ENCODE measurements at regions not wholly inside any gene's neighbourhood (a gene's known extent, or its start where the extent isn't known, plus 50 kb on each side); places are given as distances from the start of the nearest gene placed in this dataset.

DNA sequence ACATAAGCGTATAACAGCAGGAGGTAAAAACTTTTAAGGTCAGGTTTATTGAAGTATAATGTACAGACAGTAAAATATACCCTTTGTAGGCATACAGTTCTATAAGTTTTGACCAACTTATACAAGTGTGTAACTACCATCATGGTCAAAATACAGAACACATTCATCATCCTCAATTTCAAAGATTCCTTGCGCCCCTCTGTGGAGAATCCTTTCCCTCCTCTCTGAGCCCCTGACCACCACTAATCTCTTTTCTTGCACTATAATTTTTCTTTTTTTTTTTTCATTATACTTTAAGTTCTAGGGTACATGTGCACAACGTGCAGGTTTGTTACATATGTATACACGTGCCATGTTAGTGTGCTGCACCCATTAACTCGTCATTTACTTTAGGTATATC lies 58.1 kb upstream of the CTTNBP2 start:
- TF ChIP-seq, protein P1, sequence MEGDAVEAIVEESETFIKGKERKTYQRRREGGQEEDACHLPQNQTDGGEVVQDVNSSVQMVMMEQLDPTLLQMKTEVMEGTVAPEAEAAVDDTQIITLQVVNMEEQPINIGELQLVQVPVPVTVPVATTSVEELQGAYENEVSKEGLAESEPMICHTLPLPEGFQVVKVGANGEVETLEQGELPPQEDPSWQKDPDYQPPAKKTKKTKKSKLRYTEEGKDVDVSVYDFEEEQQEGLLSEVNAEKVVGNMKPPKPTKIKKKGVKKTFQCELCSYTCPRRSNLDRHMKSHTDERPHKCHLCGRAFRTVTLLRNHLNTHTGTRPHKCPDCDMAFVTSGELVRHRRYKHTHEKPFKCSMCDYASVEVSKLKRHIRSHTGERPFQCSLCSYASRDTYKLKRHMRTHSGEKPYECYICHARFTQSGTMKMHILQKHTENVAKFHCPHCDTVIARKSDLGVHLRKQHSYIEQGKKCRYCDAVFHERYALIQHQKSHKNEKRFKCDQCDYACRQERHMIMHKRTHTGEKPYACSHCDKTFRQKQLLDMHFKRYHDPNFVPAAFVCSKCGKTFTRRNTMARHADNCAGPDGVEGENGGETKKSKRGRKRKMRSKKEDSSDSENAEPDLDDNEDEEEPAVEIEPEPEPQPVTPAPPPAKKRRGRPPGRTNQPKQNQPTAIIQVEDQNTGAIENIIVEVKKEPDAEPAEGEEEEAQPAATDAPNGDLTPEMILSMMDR (IDR thresholded peaks at IDR 0.05; ENCODE audit: poor library complexity) = no peak
- no peak for TF ChIP-seq EZH2 (IDR thresholded peaks at IDR 0.05; ENCODE audit: borderline replicate concordance)
